ENCODE measurements at regions not wholly inside any gene's neighbourhood (a gene's known extent, or its start where the extent isn't known, plus 50 kb on each side); places are given as distances from the start of the nearest gene placed in this dataset.

- Histone ChIP-seq H3K36me3 (no peaks in the 10 kb centered on the region), H3K9me3 (no peaks in the 10 kb centered on the region), H3K27ac (no peak overlapping the region), H3K4me3 (no peak overlapping the region), H3K4me1 (no peaks in the 10 kb centered on the region), H3K27me3 (peaks cover 19% of the 10 kb centered on the region)
- no peak for ATAC-seq
- WGBS, 2 donors (ENCODE audit: low coverage in 1 of 2), result 40 to 100% methylated on average over 1 to 2 of the region's 15 CpGs
- TF ChIP-seq POLR2A (IDR thresholded peaks at IDR 0.05), result no peak
Observed at GRCh38 chr2:129721846-129722245, 257.6 kb upstream of the RAB6C start.

GRCh38 chr2:129722306-129723019, 257.0 kb upstream of the RAB6C start:
- H3K4me1 ChIP-seq, result no peaks in the 10 kb centered on the region
- ATAC-seq, result no peak
- no peaks in the 10 kb centered on the region for H3K9me3 ChIP-seq
- TF ChIP-seq CTCF (IDR thresholded peaks at IDR 0.05) (no peak), POLR2AphosphoS5 (IDR thresholded peaks at IDR 0.05) (no peak), EP300 (IDR thresholded peaks at IDR 0.05) (no peak), POLR2A (IDR thresholded peaks at IDR 0.05) (no peak)
- H3K27ac ChIP-seq, result no peak overlapping the region
- H3K4me3 ChIP-seq, result no peak overlapping the region
- peaks cover 12% of the 10 kb centered on the region for H3K27me3 ChIP-seq
- no peaks in the 10 kb centered on the region for H3K36me3 ChIP-seq
- whole genome bisulfite sequencing, 2 donors (ENCODE audit: low coverage in 1 of 2), result 17% methylated on average over 2 of the region's 20 CpGs; no CpG with 5 or more reads in 1 of the 2 donors

- 60 to 82% methylated on average over 2 to 3 of the region's 13 CpGs for WGBS, 2 donors (ENCODE audit: low coverage in 1 of 2)
Observed at GRCh38 chr2:129723277-129724020, 256.0 kb upstream of the RAB6C start.

GRCh38 chr2:129724021-129724757, 255.3 kb upstream of the RAB6C start:
- Histone ChIP-seq H3K27me3 (peaks cover 4% of the 10 kb centered on the region), H3K27ac (no peak overlapping the region), H3K36me3 (no peaks in the 10 kb centered on the region), H3K4me1 (no peaks in the 10 kb centered on the region), H3K9me3 (no peaks in the 10 kb centered on the region), H3K4me3 (no peak overlapping the region)
- ATAC-seq, result no peak
- WGBS, 2 donors (ENCODE audit: low coverage in 1 of 2), result 98 to 100% methylated on average over 3 to 7 of the region's 10 CpGs
- TF ChIP-seq POLR2A (IDR thresholded peaks at IDR 0.05), result no peak
- TF ChIP-seq POLR2AphosphoS5 (IDR thresholded peaks at IDR 0.05), result no peak
- TF ChIP-seq CTCF (IDR thresholded peaks at IDR 0.05), result no peak
- no peak for TF ChIP-seq EP300 (IDR thresholded peaks at IDR 0.05)

More at GRCh38 chr2:129723277-129724020, 256.0 kb upstream of the RAB6C start:
- ATAC-seq, result no peak
- H3K4me3 ChIP-seq, result no peak overlapping the region
- H3K27ac ChIP-seq, result no peak overlapping the region
- TF ChIP-seq POLR2A (IDR thresholded peaks at IDR 0.05) (no peak), POLR2AphosphoS5 (IDR thresholded peaks at IDR 0.05) (no peak), CTCF (IDR thresholded peaks at IDR 0.05) (no peak), EP300 (IDR thresholded peaks at IDR 0.05) (no peak)
- no peaks in the 10 kb centered on the region for H3K9me3 ChIP-seq
- H3K4me1 ChIP-seq, result no peaks in the 10 kb centered on the region
- H3K36me3 ChIP-seq, result no peaks in the 10 kb centered on the region
- peaks cover 4% of the 10 kb centered on the region for H3K27me3 ChIP-seq

- 11 to 39% methylated on average over 3 of the region's 5 CpGs for WGBS, 2 donors (ENCODE audit: low coverage in 1 of 2)
- Histone ChIP-seq H3K4me3 (no peak overlapping the region), H3K27me3 (peaks cover 4% of the 10 kb centered on the region), H3K36me3 (no peaks in the 10 kb centered on the region), H3K4me1 (no peaks in the 10 kb centered on the region), H3K9me3 (no peaks in the 10 kb centered on the region), H3K27ac (no peak overlapping the region)
- no peak for ATAC-seq
- no peak for TF ChIP-seq CTCF (IDR thresholded peaks at IDR 0.05)
- no peak for TF ChIP-seq POLR2A (IDR thresholded peaks at IDR 0.05)
- TF ChIP-seq EP300 (IDR thresholded peaks at IDR 0.05), result no peak
Observed at GRCh38 chr2:129726216-129726615, 253.2 kb upstream of the RAB6C start.

Data from gastroesophageal sphincter (tissue), 4 donors.